Limb (tissue), 2 donors: ENCODE measurements at regions not wholly inside any gene's neighbourhood (a gene's known extent, or its start where the extent isn't known, plus 50 kb on each side); places are given as distances from the start of the nearest gene placed in this dataset.

Source experiments
- DNase-seq, 2 donors: peaks; one replicate each; pipeline ENCODE4 v3.0.0-alpha.2; 2016; ENCODE audit errors: extremely low spot score in 2 of 2

- DNase-seq: no peak
Observed at GRCh38 chr9:80400624-80401230, 829.0 kb downstream of the TLE4 start.

GRCh38 chr9:80399606-80400005 is 827.8 kb downstream of the TLE4 start:
- DNase-seq: no peak

GRCh38 chr9:80387828-80388227 is 816.1 kb downstream of the TLE4 start:
- no peak for DNase-seq

GRCh38 chr9:80385246-80385645 is 813.5 kb downstream of the TLE4 start:
- DNase-seq: no peak

GRCh38 chr9:80383331-80383730 is 811.6 kb downstream of the TLE4 start:
- DNase-seq: no peak

GRCh38 chr9:80382211-80382891 is 810.6 kb downstream of the TLE4 start:
- DNase-seq: peak in 1 of 2 donors; percentile 30

- DNase-seq: no peak
Observed at GRCh38 chr9:80380301-80380700, 808.5 kb downstream of the TLE4 start.

- DNase-seq: no peak
Observed at GRCh38 chr9:80378669-80379293, 807.0 kb downstream of the TLE4 start.

- no peak for DNase-seq
Observed at GRCh38 chr9:80376180-80376579, 804.4 kb downstream of the TLE4 start.

- no peak for DNase-seq
Observed at GRCh38 chr9:80375477-80375876, 803.7 kb downstream of the TLE4 start.

- no peak for DNase-seq
Observed at GRCh38 chr9:80369641-80370040, 797.9 kb downstream of the TLE4 start.

- no peak for DNase-seq
Observed at GRCh38 chr9:80366626-80367025, 794.9 kb downstream of the TLE4 start.

GRCh38 chr9:80359941-80360881 is 788.4 kb downstream of the TLE4 start:
- DNase-seq: no peak

GRCh38 chr9:80359291-80359690 is 787.5 kb downstream of the TLE4 start:
- no peak for DNase-seq

- DNase-seq: no peak
Observed at GRCh38 chr9:80352967-80353366, 781.2 kb downstream of the TLE4 start.

- DNase-seq: no peak
Observed at GRCh38 chr9:80351612-80352011, 779.8 kb downstream of the TLE4 start.

GRCh38 chr9:80326105-80326504 is 754.3 kb downstream of the TLE4 start:
- no peak for DNase-seq

- no peak for DNase-seq
Observed at GRCh38 chr9:80320916-80321315, 749.2 kb downstream of the TLE4 start.

GRCh38 chr9:80320480-80320879 is 748.7 kb downstream of the TLE4 start:
- peak in 1 of 2 donors; percentile 68 for DNase-seq

GRCh38 chr9:80305136-80305535 is 733.4 kb downstream of the TLE4 start:
- DNase-seq: no peak

- no peak for DNase-seq
Observed at GRCh38 chr9:80294955-80295354, 723.2 kb downstream of the TLE4 start.

- no peak for DNase-seq
Observed at GRCh38 chr9:80294318-80294717, 722.6 kb downstream of the TLE4 start.
